CD4-positive, alpha-beta T cell treated with Interleukin-15 for 4 hours (primary cell): ENCODE measurements at regions not wholly inside any gene's neighbourhood (a gene's known extent, or its start where the extent isn't known, plus 50 kb on each side); places are given as distances from the start of the nearest gene placed in this dataset.

Experiments
- DNase-seq: peaks from one replicate; pipeline ENCODE4 v3.0.0-alpha.2; 2020; ENCODE audit warnings: low spot score

DNA sequence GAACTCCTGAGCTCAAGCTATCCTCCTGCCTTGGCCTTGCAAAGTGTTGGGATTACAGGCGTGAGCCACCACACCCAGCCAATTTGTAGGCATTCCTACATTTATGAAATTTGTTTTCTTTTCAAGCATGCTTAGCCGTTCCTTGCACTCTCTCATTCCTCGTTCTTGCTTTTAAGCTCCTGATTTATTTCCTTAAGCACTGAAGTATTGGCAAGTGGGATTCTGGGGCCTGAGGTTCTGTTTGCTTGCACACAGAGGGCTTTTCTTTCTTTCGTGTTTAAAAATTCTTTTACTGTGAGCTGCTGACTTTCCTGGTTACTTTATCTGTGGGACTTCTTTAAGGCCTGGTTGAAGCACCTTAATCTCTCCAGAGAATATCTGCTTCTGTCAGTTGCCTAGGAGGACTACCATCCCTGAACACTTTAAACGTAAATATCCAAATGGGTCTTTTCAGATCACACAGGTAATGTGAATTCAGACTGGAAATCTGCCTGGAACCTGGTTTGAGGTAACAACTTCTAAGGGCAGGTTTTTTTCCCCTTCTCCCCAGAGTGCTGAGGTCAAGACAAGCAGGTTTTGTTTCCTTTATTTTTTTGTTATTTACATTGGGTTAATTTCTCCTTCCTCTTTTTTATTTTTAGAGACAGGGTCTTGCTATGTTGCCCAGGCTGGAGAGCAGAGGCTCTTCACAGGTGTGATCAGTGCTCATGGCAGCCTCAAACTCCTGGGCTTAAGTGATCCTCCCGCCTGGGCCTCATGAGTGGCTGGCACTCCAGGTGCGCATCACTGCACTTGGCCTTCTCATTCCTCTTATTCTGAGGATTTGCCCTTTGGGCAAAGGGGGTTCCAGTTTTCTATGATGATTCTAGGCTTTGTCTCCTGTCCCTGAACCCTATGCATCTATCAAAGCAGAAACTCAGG is 102.9 kb downstream of the PFKFB3 start:
- DNase-seq = no peak

DNA sequence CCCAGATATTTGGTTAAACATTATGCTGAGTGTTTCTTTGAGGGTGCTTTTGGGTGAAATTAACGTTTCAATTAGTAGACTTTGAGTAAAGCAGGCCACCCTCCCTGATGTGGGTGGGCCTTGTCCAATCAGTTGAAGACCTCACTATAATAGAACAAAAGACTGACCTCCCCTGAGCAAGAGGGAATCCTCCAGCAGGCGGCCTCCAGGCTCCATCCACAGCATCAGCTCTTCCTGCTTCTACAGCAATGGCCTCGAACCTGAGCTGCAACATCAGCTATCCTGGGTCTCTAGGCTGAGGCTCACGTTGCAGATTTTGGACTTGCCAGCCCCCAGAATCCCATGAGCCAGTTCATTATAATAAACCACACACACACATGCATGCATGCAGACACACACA is 104.2 kb downstream of the PFKFB3 start:
- no peak for DNase-seq

DNA sequence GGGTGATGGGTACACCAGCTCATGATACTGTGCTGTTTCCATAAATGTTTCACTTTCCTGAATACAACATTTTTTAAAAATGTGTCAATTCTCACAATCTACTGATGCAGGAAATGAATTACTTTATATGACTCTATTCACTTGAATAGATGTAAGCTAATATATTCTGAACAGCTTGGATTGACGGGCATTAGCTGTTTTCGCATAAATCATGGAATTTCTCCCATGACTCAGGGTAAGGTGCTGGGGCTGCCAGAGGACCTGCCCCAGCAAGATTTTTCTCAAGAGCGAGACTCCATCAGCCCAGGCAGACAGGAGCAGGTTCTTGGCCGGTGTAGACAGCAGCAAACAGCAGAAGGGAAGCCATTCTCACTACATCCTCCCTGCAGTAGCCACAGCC is 107.1 kb downstream of the PFKFB3 start:
- DNase-seq = no peak

DNA sequence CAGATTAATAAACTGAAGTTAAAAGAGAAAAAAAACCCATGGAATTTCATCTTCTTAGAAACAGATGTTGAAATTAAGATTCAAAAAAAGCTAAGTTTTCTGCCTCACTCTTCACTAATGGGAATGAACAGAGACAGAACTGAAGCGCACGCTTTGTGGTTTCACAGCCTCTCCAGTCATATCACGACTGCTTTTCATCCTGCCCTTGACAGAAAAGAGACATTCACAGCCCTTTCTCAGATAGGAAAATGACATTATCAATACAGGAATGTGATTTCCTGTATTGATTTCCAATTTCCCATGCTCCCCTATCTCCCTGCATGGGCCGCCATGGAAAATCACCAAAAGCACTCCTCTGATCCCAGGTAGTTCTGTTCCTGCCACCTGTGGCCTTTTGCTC is 108.2 kb downstream of the PFKFB3 start:
- no peak for DNase-seq

DNA sequence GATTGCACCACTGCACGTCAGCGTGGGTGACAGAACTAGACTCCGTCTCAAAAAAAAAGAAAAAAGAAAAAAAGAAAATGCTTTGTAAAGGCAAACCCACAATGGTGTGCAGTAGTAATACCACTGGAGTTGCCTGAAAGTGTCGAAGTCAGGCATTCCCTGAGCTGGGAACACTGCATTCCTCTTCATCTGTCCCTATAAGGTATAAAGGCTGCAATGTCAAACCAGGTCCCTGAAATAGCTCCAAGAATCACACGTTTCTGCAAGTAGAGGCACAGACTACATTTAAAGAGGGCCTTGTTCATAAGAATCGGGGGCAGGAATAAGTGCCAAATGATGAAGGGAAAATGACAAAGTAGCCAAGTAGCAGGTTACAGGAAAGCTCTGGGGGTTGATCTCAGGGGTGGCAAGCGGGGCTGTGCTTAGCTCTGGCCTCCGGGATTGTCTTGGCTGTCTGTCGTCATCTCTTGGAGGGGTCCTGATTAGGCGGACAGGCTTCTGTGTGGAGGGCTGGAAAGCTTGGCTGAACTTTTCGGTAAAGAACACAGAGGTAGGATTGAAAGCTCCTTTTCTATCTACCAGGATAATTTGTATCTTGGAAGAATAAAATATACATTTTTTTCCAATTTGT is 109.1 kb downstream of the PFKFB3 start:
- no peak for DNase-seq

DNA sequence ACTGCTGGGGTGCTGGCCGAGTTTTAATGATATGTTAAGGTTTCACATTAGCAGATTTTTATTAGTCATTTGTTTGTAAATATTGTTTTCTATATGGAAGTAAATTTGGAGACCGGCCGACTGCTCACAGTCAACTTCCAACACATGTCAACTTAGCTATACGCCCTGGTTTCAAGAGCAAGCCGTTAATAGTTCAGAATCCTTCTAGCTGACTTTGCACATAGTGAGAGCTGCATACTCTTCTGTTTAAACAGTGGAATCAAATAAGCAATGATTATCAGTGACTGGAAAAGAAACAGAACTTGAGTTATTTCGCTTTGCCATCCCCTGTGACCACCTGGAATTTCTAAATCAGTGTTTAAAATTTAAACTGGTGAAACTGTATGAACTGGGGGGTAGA is 109.9 kb downstream of the PFKFB3 start:
- DNase-seq = no peak

DNA sequence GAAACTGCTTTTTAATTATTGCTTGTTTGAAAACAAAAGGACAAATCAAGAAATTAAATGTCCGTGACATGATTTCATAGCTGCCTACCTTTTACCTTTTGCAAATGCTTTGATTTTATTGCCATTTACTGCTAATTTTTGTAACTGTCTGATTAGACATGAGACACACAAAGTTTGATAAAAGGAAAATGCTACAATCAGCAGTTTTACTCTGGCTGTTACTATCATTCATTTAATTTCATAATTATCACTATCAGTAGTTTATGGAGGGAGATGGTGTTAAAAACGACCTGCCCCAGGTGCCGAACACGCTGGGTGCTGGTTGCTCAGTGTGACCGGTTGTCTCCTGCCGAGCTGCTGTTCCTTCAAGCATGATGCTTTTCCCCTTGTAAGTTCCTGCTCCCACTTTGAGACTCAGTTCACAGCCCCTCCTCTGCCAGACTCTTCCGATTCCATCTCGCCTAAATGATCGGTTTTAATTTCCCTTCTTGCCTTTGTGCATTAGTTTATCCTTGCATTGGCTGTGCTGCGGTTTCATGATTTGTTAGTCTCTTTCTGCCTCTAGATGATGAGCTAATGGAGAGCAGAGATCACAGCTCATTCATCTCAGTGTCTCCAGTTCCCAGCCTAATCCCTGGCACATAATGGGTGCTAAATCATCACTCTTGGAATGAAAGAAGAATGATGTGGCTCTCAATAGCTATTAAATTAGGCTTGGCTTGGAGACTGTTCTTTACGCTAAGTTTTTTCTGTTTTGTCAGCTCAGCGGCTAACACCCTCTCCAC is 110.6 kb downstream of the PFKFB3 start:
- no peak for DNase-seq

DNA sequence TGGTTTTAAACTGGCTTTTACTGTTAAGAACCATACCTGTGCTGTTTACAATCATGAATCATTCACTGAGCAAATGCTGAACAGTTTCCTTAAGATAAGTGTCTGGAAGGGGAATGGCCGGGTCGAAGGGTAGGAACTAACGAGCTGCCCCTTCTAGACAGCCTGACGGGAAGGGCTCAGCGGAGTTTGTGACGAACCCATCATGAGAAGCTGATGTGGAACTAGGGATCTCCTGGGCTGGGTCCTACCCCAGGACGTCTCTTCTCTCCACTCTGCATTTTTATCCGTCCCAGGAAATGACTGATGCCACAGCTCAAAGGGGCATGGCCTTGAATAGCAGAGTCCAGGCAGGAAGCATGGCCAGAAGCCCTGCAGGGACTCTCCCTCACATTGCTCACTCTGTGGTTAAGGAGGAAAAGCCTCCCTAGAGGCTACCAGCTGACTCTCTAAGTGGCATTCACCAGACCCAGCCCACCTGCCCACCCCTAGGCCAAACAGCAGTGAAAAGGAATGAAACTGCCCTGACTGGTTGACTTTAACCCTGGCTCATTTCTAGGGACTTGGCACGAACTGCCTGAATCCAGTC is 112.0 kb downstream of the PFKFB3 start:
- DNase-seq = no peak

DNA sequence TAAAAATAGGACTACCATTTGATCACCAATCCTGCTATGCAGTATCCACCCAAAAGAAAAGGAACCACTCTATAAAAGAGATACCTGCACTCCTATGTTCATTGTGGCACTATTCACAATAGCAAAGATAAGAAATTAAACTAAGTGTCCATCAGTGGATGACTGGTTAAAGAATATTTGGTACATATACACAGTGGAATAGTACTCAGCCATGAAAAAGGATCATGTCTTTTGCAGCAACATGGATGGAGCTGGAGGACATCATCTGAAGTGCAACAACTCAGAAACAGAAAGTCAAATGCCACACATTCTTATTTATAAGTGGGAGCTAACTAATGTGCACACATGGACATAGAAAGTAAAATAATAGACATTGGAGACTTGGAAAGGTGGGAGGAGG is 116.4 kb downstream of the PFKFB3 start:
- DNase-seq = no peak

DNA sequence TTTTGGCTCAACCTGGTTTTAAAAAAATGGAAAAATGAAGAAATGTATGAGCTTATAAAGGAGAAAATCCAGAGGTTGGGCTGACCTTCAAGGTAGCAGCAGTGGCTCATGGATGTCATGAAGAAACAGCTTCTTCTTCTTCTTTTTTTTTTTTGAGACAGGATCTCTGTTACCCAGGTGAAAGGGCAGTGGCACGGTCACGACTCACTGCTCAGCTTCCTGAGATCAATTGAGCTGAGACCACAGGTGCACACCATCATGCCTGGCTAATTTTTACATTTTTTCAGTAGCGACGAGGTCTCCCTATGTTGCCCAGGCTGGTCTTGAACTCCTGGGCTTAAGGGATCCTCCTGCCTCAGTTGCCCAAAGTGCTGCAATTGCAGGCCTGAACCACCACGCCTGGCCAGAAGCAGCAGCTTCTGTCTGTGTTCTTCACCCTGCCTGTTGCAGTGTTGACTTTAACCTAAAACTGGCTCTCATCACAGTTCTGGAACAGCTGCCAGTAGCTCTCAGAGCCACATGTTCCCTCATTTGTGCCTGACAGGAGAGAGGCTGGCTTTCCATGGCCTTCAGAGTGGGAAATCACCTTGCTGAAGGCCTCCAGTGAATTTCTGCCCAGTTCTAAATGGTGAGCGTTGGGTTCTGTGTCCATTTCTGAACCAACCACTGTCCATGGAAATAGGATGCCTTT is 117.7 kb downstream of the PFKFB3 start:
- DNase-seq = no peak

DNA sequence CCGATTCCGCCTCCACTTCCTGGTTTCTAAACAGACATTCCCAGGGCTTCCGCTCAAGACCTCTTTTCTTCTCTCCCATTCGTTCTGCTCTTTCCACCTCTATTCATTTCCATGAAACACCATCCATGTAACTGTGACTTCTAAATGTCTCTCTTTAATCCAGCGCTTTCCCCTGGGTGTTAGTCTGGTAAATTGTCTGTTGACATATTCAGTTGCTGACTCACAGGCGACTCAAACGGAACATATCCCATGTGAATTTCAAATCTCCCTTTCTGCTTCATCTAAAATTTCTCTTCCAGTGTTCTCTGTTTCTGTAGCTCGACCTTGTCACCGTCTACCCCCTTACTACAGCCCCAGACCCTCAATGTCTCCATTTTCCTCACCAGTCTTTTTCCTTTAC is 119.1 kb downstream of the PFKFB3 start:
- DNase-seq = no peak

DNA sequence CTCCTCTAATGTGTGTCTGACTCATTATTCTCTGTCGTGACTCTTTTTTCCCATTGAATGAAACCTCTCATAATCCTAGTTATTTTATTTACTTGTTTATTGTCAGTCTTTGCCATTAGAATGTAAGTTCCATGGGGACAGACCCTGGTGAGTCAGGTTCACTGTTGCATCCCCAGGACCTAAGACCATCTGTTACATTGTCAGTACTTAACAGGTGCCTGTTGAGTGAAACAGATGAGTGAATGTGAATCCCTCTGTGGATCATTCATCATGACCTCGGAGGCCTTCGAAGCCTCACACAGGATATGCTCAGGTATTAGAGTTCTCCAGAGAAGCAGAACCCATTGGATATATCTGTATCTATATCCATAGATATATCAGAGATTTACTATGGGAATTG is 120.1 kb downstream of the PFKFB3 start:
- no peak for DNase-seq

DNA sequence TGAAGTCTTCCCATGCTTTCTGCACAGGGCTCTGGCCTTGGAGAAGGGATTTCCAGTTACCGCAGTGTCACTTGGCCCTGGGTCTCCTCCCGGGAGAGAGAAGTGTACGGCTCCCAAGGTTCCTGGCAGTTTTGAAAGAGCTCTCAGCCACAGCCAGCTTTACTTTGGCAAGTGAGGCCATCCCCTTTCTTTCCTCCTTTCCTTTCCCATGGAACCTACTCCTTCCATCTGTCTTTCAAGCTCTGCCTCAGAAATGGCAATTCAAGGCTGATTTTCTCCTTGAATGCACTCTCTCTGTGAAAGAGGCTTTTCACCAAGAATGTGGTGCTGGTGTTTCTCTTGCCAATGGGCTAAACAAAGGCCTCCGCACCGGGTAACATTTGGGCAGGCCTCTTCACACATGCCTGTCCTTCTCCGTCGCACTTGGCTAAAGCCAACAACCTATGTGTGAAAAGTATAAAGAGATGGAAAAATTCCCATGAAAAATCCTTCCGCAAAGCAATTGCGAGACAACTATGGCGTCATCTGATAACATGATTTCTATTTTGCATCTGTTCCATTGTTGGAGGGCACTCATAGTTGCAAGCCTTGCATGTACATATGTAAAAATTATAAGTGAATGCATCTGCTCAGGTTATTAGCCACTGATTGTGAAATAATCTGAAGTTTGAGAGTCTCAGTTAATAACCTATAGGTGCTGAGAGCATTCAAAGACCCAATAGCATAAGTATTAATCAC is 125.4 kb downstream of the PFKFB3 start:
- no peak for DNase-seq

DNA sequence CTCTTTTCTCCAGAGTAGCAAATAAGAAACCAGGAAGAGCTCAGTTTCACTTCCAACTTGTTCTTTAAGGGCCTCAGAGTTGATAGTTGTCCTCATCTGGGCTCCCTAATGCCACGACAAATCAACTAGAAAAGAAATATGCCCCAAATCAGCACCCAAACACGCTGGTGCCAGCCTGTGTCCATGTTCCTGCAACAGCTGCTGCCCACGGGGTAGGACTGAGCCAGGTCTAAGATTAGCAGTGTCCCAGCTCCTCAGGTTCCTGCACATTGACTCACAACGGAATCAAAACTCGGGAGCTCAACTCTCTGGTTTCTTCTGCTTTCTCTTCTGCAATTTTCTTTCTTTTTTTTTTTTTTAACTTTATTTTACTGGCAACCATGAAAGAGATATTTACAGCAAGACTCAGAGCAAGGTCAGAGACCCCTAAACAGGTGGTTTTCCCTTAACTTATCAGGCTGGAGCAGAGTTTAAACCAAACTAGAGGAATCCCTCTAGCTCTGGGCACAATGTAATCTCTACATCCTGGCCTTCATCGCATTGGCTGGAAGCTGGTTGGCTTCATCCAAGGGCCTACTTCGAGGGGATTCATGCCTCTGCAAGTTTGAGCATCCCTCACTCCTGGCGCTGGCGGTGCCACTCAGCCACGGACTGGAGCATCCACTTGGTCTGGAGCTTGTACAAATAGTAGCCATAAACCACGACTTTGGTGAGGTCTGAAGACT is 126.1 kb downstream of the PFKFB3 start:
- no peak for DNase-seq

DNA sequence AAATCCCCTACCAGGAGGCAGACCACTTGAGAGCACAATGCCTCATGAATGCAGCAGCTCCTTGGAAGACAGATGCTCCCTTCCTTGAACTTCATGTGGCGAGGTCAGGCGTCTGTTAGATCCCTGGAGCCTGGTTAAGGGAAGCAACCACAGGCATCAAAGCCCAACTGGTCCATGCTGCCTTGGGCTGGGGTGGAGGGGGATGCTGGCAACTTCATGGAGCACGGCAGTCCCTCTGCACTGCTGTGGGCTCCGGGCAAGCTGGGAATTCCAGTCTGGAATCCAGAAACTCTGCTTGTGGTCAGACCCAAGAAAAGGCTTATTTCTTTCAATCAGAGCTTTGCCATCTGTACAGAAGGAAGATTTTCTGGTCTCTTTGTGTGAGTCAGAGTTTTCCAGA is 130.4 kb downstream of the PFKFB3 start:
- DNase-seq = no peak

DNA sequence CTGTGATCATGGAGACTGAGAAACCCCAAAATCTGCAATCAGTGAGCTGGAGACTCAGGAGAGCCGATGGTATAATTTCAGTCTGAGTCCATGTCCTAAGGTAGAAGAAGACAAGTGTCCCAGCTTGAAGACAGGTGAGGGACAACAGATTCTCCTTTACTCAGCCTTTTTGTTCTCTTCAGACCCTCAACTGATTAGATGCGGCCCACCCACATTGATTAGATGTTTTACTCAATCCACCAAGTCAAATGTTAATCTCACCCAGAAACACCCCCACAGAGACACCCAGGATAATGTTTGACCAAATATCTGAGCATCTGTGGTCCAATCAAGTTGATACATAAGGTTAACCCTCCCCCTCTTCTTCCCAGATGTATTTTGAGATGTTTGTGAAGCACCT is 131.2 kb downstream of the PFKFB3 start:
- no peak for DNase-seq

DNA sequence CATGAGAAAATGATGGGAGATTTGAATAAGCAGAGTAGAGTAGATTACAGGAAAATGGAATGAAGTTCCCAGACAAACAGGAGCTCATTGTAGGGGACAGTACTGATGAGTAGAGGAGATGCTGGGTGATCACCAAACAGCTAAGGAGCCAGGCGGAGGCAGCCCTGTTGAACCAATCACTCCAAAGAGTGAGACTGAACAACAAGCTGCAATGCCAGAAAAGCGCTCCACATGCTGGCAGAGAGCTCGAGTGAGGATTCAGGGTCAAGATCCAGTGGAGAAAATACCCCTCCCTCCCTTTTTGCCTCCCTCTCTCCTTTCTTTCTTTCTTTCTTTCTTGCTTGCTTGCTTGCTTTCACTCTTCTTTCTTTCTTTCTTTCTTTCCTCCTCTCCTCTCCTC is 133.3 kb downstream of the PFKFB3 start:
- DNase-seq = no peak

DNA sequence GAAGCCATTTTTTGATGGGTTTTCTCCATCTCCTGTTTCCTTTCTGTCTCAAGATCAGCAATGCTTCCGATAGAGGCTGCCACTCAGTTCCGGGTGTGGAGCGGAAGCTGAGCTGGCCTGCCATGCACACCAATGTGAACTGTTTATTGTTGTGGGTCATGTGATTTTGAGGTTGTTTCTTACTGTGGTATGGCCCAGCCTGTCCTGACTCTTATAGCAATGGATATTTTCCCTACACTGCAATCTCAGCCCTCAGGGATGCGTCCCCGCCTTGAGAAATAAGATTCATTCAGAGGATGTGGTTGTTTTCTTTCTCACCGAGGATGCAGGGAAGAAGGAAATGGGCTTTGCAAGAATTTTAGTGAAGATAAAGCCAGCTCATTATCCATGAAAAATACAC is 134.7 kb downstream of the PFKFB3 start:
- no peak for DNase-seq

DNA sequence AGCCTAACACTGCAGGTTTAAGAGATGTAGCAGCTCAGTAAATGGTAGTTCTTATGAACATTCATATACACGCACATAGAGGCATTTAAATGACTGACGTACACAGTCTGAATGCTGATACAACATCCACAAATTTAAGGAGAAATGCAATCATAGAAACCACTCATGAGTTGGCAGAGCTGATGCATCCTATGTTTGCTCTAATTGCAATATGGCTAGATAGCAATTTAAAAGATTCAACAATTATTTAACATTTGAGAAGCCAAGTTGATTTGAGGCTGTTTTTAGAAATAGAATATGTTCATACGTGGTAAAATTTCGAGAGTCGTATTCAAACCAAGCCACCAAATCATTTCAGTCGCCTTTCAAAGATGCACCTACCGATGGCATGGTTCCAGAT is 135.6 kb downstream of the PFKFB3 start:
- no peak for DNase-seq

DNA sequence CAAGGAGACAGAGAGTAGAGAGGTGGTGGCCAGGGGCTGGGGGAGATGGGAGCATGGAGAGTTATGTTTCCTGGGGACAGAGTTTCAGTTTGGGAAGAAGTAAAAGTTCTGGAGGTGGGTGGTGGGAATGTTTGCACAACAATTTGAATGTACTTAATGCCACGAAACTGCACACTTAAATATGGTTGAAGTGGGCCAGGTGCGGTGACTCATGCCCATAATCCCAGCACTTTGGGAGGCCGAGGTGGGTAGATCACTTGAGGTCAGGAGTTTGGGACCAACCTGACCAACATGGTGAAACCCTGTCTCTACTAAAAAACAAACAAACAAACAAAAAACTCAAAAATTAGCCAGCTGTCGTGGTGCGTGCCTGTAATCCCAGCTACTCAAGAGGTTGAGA is 137.2 kb downstream of the PFKFB3 start:
- no peak for DNase-seq
